ENCODE measurements at regions not wholly inside any gene's neighbourhood (a gene's known extent, or its start where the extent isn't known, plus 50 kb on each side); places are given as distances from the start of the nearest gene placed in this dataset.

GRCh38 chr7:134561-135256 is 57.7 kb upstream of the FAM20C start:
- no peaks in the 10 kb centered on the region for H3K27me3 ChIP-seq (replicated peaks; ENCODE audit: control insufficient read depth, insufficient read depth, low read length)
- Mint-ChIP-seq H3K27me3 (ENCODE audit: insufficient read depth, unreplicated experiment) (peaks cover 7% of the 10 kb centered on the region), H3K9me3 (ENCODE audit: unreplicated experiment) (no peaks in the 10 kb centered on the region), H3K4me3 (ENCODE audit: unreplicated experiment) (no peak overlapping the region), H3K4me1 (ENCODE audit: low read depth, unreplicated experiment) (no peaks in the 10 kb centered on the region), H3K36me3 (ENCODE audit: insufficient read depth, unreplicated experiment) (no peaks in the 10 kb centered on the region), H3K27ac (ENCODE audit: unreplicated experiment) (no peak overlapping the region)
- no peak for TF ChIP-seq CTCF (IDR thresholded peaks at IDR 0.05; ENCODE audit: insufficient read depth in 1 of 2, low read depth in 1 of 2, low read length in 1 of 2, severe bottlenecking in 1 of 2, unreplicated experiment in 1 of 2)
- no peaks in the 10 kb centered on the region for H3K9me3 ChIP-seq
- no peak for DNase-seq
- H3K4me3 ChIP-seq (ENCODE audit: low read depth, low read length), result no peak overlapping the region
- ChIA-PET CTCF (no interaction called here), POLR2A (no interaction called here)
- no TSS peak for BruUV-seq (replicated peaks)
- intact Hi-C loops (cut with micrococcal nuclease; ENCODE audit: unreplicated experiment), result no loop called here
- H3K4me1 ChIP-seq, result no peaks in the 10 kb centered on the region
- no peaks in the 10 kb centered on the region for H3K36me3 ChIP-seq (ENCODE audit: control insufficient read depth, insufficient read depth, low read length)

DNA sequence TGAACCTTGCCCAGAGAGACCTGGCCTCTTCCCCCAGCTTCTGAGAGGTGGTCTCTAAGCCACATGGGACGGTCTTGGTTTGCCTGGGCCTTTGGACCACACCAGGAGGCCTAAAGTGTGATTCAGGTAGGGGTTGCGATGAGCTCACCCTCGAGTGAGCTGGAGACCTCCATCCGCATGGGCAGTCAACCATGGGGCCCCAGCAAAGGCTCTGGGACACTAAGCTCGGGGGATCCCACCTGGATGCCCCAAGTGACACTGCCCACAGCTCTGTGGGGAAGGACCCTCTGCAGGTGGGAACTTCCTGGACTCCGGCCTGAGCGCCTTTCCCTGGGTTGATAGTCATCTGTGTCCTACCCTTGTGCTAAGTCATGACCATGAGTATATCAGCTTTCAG is 57.1 kb upstream of the FAM20C start:
- H3K9me3 ChIP-seq, result no peaks in the 10 kb centered on the region
- Mint-ChIP-seq H3K27ac (ENCODE audit: unreplicated experiment) (no peak overlapping the region), H3K36me3 (ENCODE audit: insufficient read depth, unreplicated experiment) (no peaks in the 10 kb centered on the region), H3K27me3 (ENCODE audit: insufficient read depth, unreplicated experiment) (peaks cover 7% of the 10 kb centered on the region), H3K4me3 (ENCODE audit: unreplicated experiment) (no peak overlapping the region), H3K9me3 (ENCODE audit: unreplicated experiment) (no peaks in the 10 kb centered on the region), H3K4me1 (ENCODE audit: low read depth, unreplicated experiment) (no peaks in the 10 kb centered on the region)
- BruUV-seq (replicated peaks), result no TSS peak
- no peak overlapping the region for H3K4me3 ChIP-seq (ENCODE audit: low read depth, low read length)
- POLR2A ChIA-PET, result no interaction called here
- no peaks in the 10 kb centered on the region for H3K36me3 ChIP-seq (ENCODE audit: control insufficient read depth, insufficient read depth, low read length)
- CTCF ChIA-PET, result no interaction called here
- no peaks in the 10 kb centered on the region for H3K27me3 ChIP-seq (replicated peaks; ENCODE audit: control insufficient read depth, insufficient read depth, low read length)
- no peaks in the 10 kb centered on the region for H3K4me1 ChIP-seq
- DNase-seq, result no peak
- intact Hi-C loops (cut with micrococcal nuclease; ENCODE audit: unreplicated experiment), result no loop called here
- no peak for TF ChIP-seq CTCF (IDR thresholded peaks at IDR 0.05; ENCODE audit: insufficient read depth in 1 of 2, low read depth in 1 of 2, low read length in 1 of 2, severe bottlenecking in 1 of 2, unreplicated experiment in 1 of 2)

GRCh38 chr7:135731-136645 is 56.4 kb upstream of the FAM20C start:
- Histone ChIP-seq H3K4me3 (ENCODE audit: low read depth, low read length) (no peak overlapping the region), H3K4me1 (no peaks in the 10 kb centered on the region), H3K27me3 (replicated peaks; ENCODE audit: control insufficient read depth, insufficient read depth, low read length) (no peaks in the 10 kb centered on the region), H3K36me3 (ENCODE audit: control insufficient read depth, insufficient read depth, low read length) (no peaks in the 10 kb centered on the region), H3K9me3 (no peaks in the 10 kb centered on the region)
- H3K4me1 Mint-ChIP-seq (ENCODE audit: low read depth, unreplicated experiment), result no peaks in the 10 kb centered on the region
- no peak overlapping the region for H3K4me3 Mint-ChIP-seq (ENCODE audit: unreplicated experiment)
- peaks cover 7% of the 10 kb centered on the region for H3K27me3 Mint-ChIP-seq (ENCODE audit: insufficient read depth, unreplicated experiment)
- no peak for TF ChIP-seq CTCF (IDR thresholded peaks at IDR 0.05; ENCODE audit: insufficient read depth in 1 of 2, low read depth in 1 of 2, low read length in 1 of 2, severe bottlenecking in 1 of 2, unreplicated experiment in 1 of 2)
- POLR2A ChIA-PET, result no interaction called here
- no peak overlapping the region for H3K27ac Mint-ChIP-seq (ENCODE audit: unreplicated experiment)
- DNase-seq, result no peak
- intact Hi-C loops (cut with micrococcal nuclease; ENCODE audit: unreplicated experiment), result no loop called here
- CTCF ChIA-PET, result no interaction called here
- H3K9me3 Mint-ChIP-seq (ENCODE audit: unreplicated experiment), result no peaks in the 10 kb centered on the region
- BruUV-seq (replicated peaks), result no TSS peak
- H3K36me3 Mint-ChIP-seq (ENCODE audit: insufficient read depth, unreplicated experiment), result no peaks in the 10 kb centered on the region

Measured in Caco-2 (cell line).